RWPE2 (cell line): ENCODE measurements at regions not wholly inside any gene's neighbourhood (a gene's known extent, or its start where the extent isn't known, plus 50 kb on each side); places are given as distances from the start of the nearest gene placed in this dataset.

ENCODE experiments used
- ATAC-seq: fragments of 200-7000 bp; cut with Tn5 transposase; 3 replicates; pipeline ENCODE4 v1.9.1; 2021; ENCODE audit warnings: low read depth
- DNase-seq: peaks from one replicate; pipeline ENCODE4 v3.0.0-alpha.2; 2020; ENCODE audit warnings: low spot score
- H3K27ac ChIP-seq: fragments of 450-650 bp; 2 replicates; pipeline ENCODE4 v1.5.1; 2017; ENCODE audit warnings: mild to moderate bottlenecking; ENCODE audit not compliant: poor library complexity, severe bottlenecking
- H3K27me3 ChIP-seq: fragments of 250-450 bp; sonication (Bioruptor Pico); 2 replicates; pipeline ENCODE4 v1.5.1; 2021; ENCODE audit warnings: mild to moderate bottlenecking, moderate library complexity; ENCODE audit not compliant: insufficient read depth, poor library complexity, severe bottlenecking
- H3K36me3 ChIP-seq: fragments of 250-450 bp; sonication (Bioruptor Pico); 2 replicates; pipeline ENCODE4 v1.5.1; 2020; ENCODE audit warnings: low read depth, mild to moderate bottlenecking, moderate library complexity
- H3K4me1 ChIP-seq: fragments of 250-450 bp; sonication (Bioruptor Pico); 2 replicates; pipeline ENCODE4 v1.5.1; 2021; ENCODE audit warnings: mild to moderate bottlenecking, moderate library complexity; ENCODE audit not compliant: insufficient read depth, poor library complexity, severe bottlenecking
- H3K4me3 ChIP-seq: fragments of 250-450 bp; sonication (Bioruptor Pico); 2 replicates; pipeline ENCODE4 v1.5.1; 2021; ENCODE audit warnings: mild to moderate bottlenecking, moderate library complexity; ENCODE audit not compliant: severe bottlenecking
- H3K9me3 ChIP-seq: fragments of 250-450 bp; sonication (Bioruptor Pico); 2 replicates; pipeline ENCODE4 v1.5.1; 2021; ENCODE audit warnings: mild to moderate bottlenecking, moderate library complexity; ENCODE audit not compliant: severe bottlenecking
- CTCF ChIP-seq: fragments of 450-650 bp; IDR thresholded peaks from one replicate; pipeline ENCODE4 v1.5.1; 2017; ENCODE audit warnings: mild to moderate bottlenecking, moderate library complexity; ENCODE audit not compliant: poor library complexity, severe bottlenecking

- no peak for ATAC-seq
- Histone ChIP-seq H3K27me3 (peaks cover 9% of the 10 kb centered on the region), H3K27ac (no peak overlapping the region), H3K9me3 (no peaks in the 10 kb centered on the region), H3K4me3 (no peak overlapping the region), H3K4me1 (no peaks in the 10 kb centered on the region), H3K36me3 (no peaks in the 10 kb centered on the region)
- TF ChIP-seq CTCF: no peak
- DNase-seq: no peak
These were observed 150.8 kb downstream of the TLE3 start for GRCh38 chr15:69946870-69947269.

GRCh38 chr15:69947394-69947793, 150.3 kb downstream of the TLE3 start:
- no peaks in the 10 kb centered on the region for H3K9me3 ChIP-seq
- H3K27ac ChIP-seq: no peak overlapping the region
- no peaks in the 10 kb centered on the region for H3K36me3 ChIP-seq
- TF ChIP-seq CTCF: no peak
- no peak overlapping the region for H3K4me3 ChIP-seq
- H3K27me3 ChIP-seq: peaks cover 9% of the 10 kb centered on the region
- no peak; the same call in 2 of the 3 replicates for ATAC-seq
- H3K4me1 ChIP-seq: no peaks in the 10 kb centered on the region
- no peak for DNase-seq

- H3K4me1 ChIP-seq: no peaks in the 10 kb centered on the region
- H3K9me3 ChIP-seq: no peaks in the 10 kb centered on the region
- no peak overlapping the region for H3K27ac ChIP-seq
- TF ChIP-seq CTCF: no peak
- DNase-seq (no peak), ATAC-seq (no peak)
- H3K36me3 ChIP-seq: no peaks in the 10 kb centered on the region
- H3K4me3 ChIP-seq: no peak overlapping the region
- peaks cover 11% of the 10 kb centered on the region for H3K27me3 ChIP-seq
These were observed 148.2 kb downstream of the TLE3 start for GRCh38 chr15:69949485-69949884.

- no peak for ATAC-seq
- TF ChIP-seq CTCF: no peak
- H3K36me3 ChIP-seq: no peaks in the 10 kb centered on the region
- no peak overlapping the region for H3K4me3 ChIP-seq
- H3K27me3 ChIP-seq: peaks cover 6% of the 10 kb centered on the region
- no peaks in the 10 kb centered on the region for H3K9me3 ChIP-seq
- no peak for DNase-seq
- no peak overlapping the region for H3K27ac ChIP-seq
- no peaks in the 10 kb centered on the region for H3K4me1 ChIP-seq
These were observed 146.3 kb downstream of the TLE3 start for GRCh38 chr15:69951256-69951897.

GRCh38 chr15:69951898-69952555, 145.7 kb downstream of the TLE3 start:
- Histone ChIP-seq H3K27me3 (peaks cover 6% of the 10 kb centered on the region), H3K36me3 (no peaks in the 10 kb centered on the region), H3K27ac (no peak overlapping the region), H3K4me1 (no peaks in the 10 kb centered on the region), H3K9me3 (no peaks in the 10 kb centered on the region), H3K4me3 (no peak overlapping the region)
- TF ChIP-seq CTCF: no peak
- DNase-seq (no peak), ATAC-seq (0 out of 3 replicates have a peak, but pooled peaks have one; percentile 31)
